Uterus (tissue), 3 donors: ENCODE measurements at regions not wholly inside any gene's neighbourhood (a gene's known extent, or its start where the extent isn't known, plus 50 kb on each side); places are given as distances from the start of the nearest gene placed in this dataset.

Experiments used
- DNase-seq, 2 donors: peaks; one replicate each; pipeline ENCODE4 v3.0.0-alpha.2; 2019 to 2020
- H3K27ac ChIP-seq, 2 donors: fragments of 200-600 bp; sonication (generic); 1 replicate in 1 of 2; 2 replicates in 1 of 2; pipeline ENCODE4 v1.5.1; 2016 to 2018
- H3K27me3 ChIP-seq, 2 donors: fragments of 200-600 bp; sonication (generic); one replicate each; pipeline ENCODE4 v1.5.1; 2018 to 2019; ENCODE audit warnings: control low read depth in 1 of 2
- H3K36me3 ChIP-seq, 2 donors: fragments of 200-600 bp; sonication (generic); one replicate each; pipeline ENCODE4 v1.5.1; 2019; ENCODE audit warnings: control low read depth in 1 of 2
- H3K4me1 ChIP-seq, 2 donors: fragments of 200-600 bp; sonication (generic); one replicate each; pipeline ENCODE4 v1.5.1; 2018 to 2019; ENCODE audit warnings: control low read depth in 1 of 2
- H3K4me3 ChIP-seq, 2 donors: fragments of 200-600 bp; sonication (generic); 1 replicate in 1 of 2; 2 replicates in 1 of 2; pipeline ENCODE4 v1.5.1; 2018 to 2019; ENCODE audit warnings: mild to moderate bottlenecking in 1 of 2
- H3K9me3 ChIP-seq, 2 donors: fragments of 200-600 bp; sonication (generic); one replicate each; pipeline ENCODE4 v1.5.1; 2019; ENCODE audit warnings: control low read depth in 1 of 2
- CTCF ChIP-seq, 4 experiments: fragments of 200-600 bp in 2 of 4; fragments of 450-650 bp in 2 of 4; sonication (generic) in 2 of 4; IDR thresholded peaks; one replicate each; pipeline ENCODE4 v1.5.1; 2016 to 2019; ENCODE audit warnings: antibody characterized with exemption in 4 of 4, mild to moderate bottlenecking in 2 of 4, moderate library complexity in 1 of 4
- POLR2A ChIP-seq, 2 donors: fragments of 450-650 bp; IDR thresholded peaks; one replicate each; pipeline ENCODE4 v1.6.1; 2016; ENCODE audit warnings: antibody characterized with exemption in 2 of 2, mild to moderate bottlenecking in 1 of 2, moderate library complexity in 1 of 2
- intact Hi-C: fragments of 100-400 bp; cut with DNase I; formaldehyde crosslinking; loops from one replicate; pipeline ENCODE4 v1.15.1; 2023; ENCODE audit warnings: low total_unique reads
- donor health status: DM: yes; HTN: yes; CAD: no.

- no peaks in the 10 kb centered on the region for H3K9me3 ChIP-seq
- H3K4me3 ChIP-seq, result no peak overlapping the region
- no peaks in the 10 kb centered on the region for H3K4me1 ChIP-seq
- no peaks in the 10 kb centered on the region for H3K36me3 ChIP-seq
- DNase-seq, result no peak
- TF ChIP-seq CTCF (IDR thresholded peaks at IDR 0.05) (no peak), POLR2A (IDR thresholded peaks at IDR 0.05) (no peak)
- intact Hi-C loops, result no loop called here
- H3K27me3 ChIP-seq, result no peaks in the 10 kb centered on the region
- no peak overlapping the region for H3K27ac ChIP-seq
These were observed 160.3 kb upstream of the TMEM45B start for GRCh38 chr11:129655247-129655832.

- Histone ChIP-seq H3K36me3 (no peaks in the 10 kb centered on the region), H3K4me1 (no peaks in the 10 kb centered on the region), H3K4me3 (no peak overlapping the region), H3K9me3 (no peaks in the 10 kb centered on the region), H3K27ac (no peak overlapping the region), H3K27me3 (no peaks in the 10 kb centered on the region)
- no peak for TF ChIP-seq CTCF (IDR thresholded peaks at IDR 0.05)
- TF ChIP-seq POLR2A (IDR thresholded peaks at IDR 0.05), result no peak
- no peak for DNase-seq
- intact Hi-C loops, result no loop called here
These were observed 157.7 kb upstream of the TMEM45B start for GRCh38 chr11:129657866-129658525.

GRCh38 chr11:129658526-129658867 lies 157.2 kb upstream of the TMEM45B start:
- DNase-seq, result no peak
- Histone ChIP-seq H3K36me3 (no peaks in the 10 kb centered on the region), H3K27me3 (no peaks in the 10 kb centered on the region), H3K4me1 (no peaks in the 10 kb centered on the region), H3K27ac (no peak overlapping the region), H3K4me3 (no peak overlapping the region), H3K9me3 (no peaks in the 10 kb centered on the region)
- TF ChIP-seq CTCF (IDR thresholded peaks at IDR 0.05), result no peak
- TF ChIP-seq POLR2A (IDR thresholded peaks at IDR 0.05), result no peak
- intact Hi-C loops, result no loop called here

GRCh38 chr11:129680907-129681306 lies 134.7 kb upstream of the TMEM45B start:
- intact Hi-C loops, result no loop called here
- DNase-seq, result no peak
- Histone ChIP-seq H3K27ac (no peak overlapping the region), H3K27me3 (no peaks in the 10 kb centered on the region), H3K9me3 (no peaks in the 10 kb centered on the region), H3K4me1 (no peaks in the 10 kb centered on the region), H3K36me3 (no peaks in the 10 kb centered on the region), H3K4me3 (no peak overlapping the region)
- no peak for TF ChIP-seq CTCF (IDR thresholded peaks at IDR 0.05)
- TF ChIP-seq POLR2A (IDR thresholded peaks at IDR 0.05), result no peak

- Histone ChIP-seq H3K27ac (no peak overlapping the region), H3K9me3 (no peaks in the 10 kb centered on the region), H3K36me3 (no peaks in the 10 kb centered on the region), H3K27me3 (no peaks in the 10 kb centered on the region), H3K4me1 (no peaks in the 10 kb centered on the region), H3K4me3 (no peak overlapping the region)
- intact Hi-C loops, result no loop called here
- TF ChIP-seq POLR2A (IDR thresholded peaks at IDR 0.05), result no peak
- TF ChIP-seq CTCF (IDR thresholded peaks at IDR 0.05), result no peak
- no peak for DNase-seq
These were observed 134.1 kb upstream of the TMEM45B start for GRCh38 chr11:129681344-129682114.
